ENCODE measurements at regions not wholly inside any gene's neighbourhood (a gene's known extent, or its start where the extent isn't known, plus 50 kb on each side); places are given as distances from the start of the nearest gene placed in this dataset.

- H3K4me1 ChIP-seq (ENCODE audit: control insufficient read depth in 1 of 2, insufficient read depth in 2 of 2, low read length in 2 of 2), result peaks cover 0 to 5% of the 10 kb centered on the region in 2 donors
- H3K4me2 ChIP-seq (replicated peaks; ENCODE audit: extremely low read depth, low read length, poor library complexity, severe bottlenecking), result no peak overlapping the region
- TF ChIP-seq CTCF (IDR thresholded peaks at IDR 0.05), result no peak
- H3K9ac ChIP-seq (ENCODE audit: insufficient read depth, low read length, poor library complexity, severe bottlenecking), result no peak overlapping the region
- Mint-ChIP-seq H3K36me3 (no peaks in the 10 kb centered on the region), H3K27ac (no peak overlapping the region), H3K9me3 (peaks cover 0 to 4% (median 0%) of the 10 kb centered on the region in 7 donors), H3K27me3 (ENCODE audit: low read depth in 3 of 3) (peaks cover 18 to 43% (median 19%) of the 10 kb centered on the region in 3 donors), H3K4me1 (no peaks in the 10 kb centered on the region), H3K4me3 (peak overlapping the region in 1 of 2 donors; percentile 35)
- WGBS (ENCODE audit: insufficient coverage), result 100% methylated on average over 2 of the region's 7 CpGs
- H3K27me3 ChIP-seq (ENCODE audit: control insufficient read depth in 2 of 2, insufficient read depth in 2 of 2, low read length in 2 of 2), result peaks cover 9 to 15% of the 10 kb centered on the region in 2 donors
- H3K79me2 ChIP-seq (ENCODE audit: insufficient read depth, low read length), result no peaks in the 10 kb centered on the region
- H2AFZ ChIP-seq (ENCODE audit: insufficient read depth, low read depth, low read length, poor library complexity, severe bottlenecking), result no peak overlapping the region
- no peaks in the 10 kb centered on the region for H3K9me3 ChIP-seq (replicated peaks in 1 of 2; ENCODE audit: control insufficient read depth in 1 of 2, insufficient read depth in 1 of 2, low read length in 2 of 2)
- no peaks in the 10 kb centered on the region for H3K36me3 ChIP-seq (replicated peaks in 1 of 2; ENCODE audit: control insufficient read depth in 1 of 2, insufficient read depth in 2 of 2, low read length in 2 of 2)
- no peak overlapping the region for H3K27ac ChIP-seq (ENCODE audit: low read depth in 1 of 2, low read length in 2 of 2)
- intact Hi-C loops (cut with micrococcal nuclease), result no loop called here
- no peak for DNase-seq
- H3K4me3 ChIP-seq (replicated peaks in 1 of 3; ENCODE audit: low read depth in 2 of 3, low read length in 3 of 3), result no peak overlapping the region
- no peaks in the 10 kb centered on the region for H4K20me1 ChIP-seq (ENCODE audit: insufficient read depth, low read length)
Observed at GRCh38 chr15:39270934-39271333, 309.9 kb upstream of the THBS1 start.

GRCh38 chr15:39272901-39273300 is 308.0 kb upstream of the THBS1 start:
- no peaks in the 10 kb centered on the region for H3K79me2 ChIP-seq (ENCODE audit: insufficient read depth, low read length)
- Mint-ChIP-seq H3K4me1 (no peaks in the 10 kb centered on the region), H3K9me3 (peaks cover 0 to 4% (median 0%) of the 10 kb centered on the region in 7 donors), H3K27me3 (ENCODE audit: low read depth in 3 of 3) (peaks cover 16 to 39% (median 16%) of the 10 kb centered on the region in 3 donors), H3K4me3 (no peak overlapping the region), H3K27ac (no peak overlapping the region), H3K36me3 (no peaks in the 10 kb centered on the region)
- no peaks in the 10 kb centered on the region for H3K36me3 ChIP-seq (replicated peaks in 1 of 2; ENCODE audit: control insufficient read depth in 1 of 2, insufficient read depth in 2 of 2, low read length in 2 of 2)
- H3K9me3 ChIP-seq (replicated peaks in 1 of 2; ENCODE audit: control insufficient read depth in 1 of 2, insufficient read depth in 1 of 2, low read length in 2 of 2), result no peaks in the 10 kb centered on the region
- no peak overlapping the region for H3K4me2 ChIP-seq (replicated peaks; ENCODE audit: extremely low read depth, low read length, poor library complexity, severe bottlenecking)
- H3K27ac ChIP-seq (ENCODE audit: low read depth in 1 of 2, low read length in 2 of 2), result no peak overlapping the region
- no peak overlapping the region for H2AFZ ChIP-seq (ENCODE audit: insufficient read depth, low read depth, low read length, poor library complexity, severe bottlenecking)
- no peak for DNase-seq
- TF ChIP-seq CTCF (IDR thresholded peaks at IDR 0.05), result no peak
- H4K20me1 ChIP-seq (ENCODE audit: insufficient read depth, low read length), result no peaks in the 10 kb centered on the region
- no peak overlapping the region for H3K4me3 ChIP-seq (replicated peaks in 1 of 3; ENCODE audit: low read depth in 2 of 3, low read length in 3 of 3)
- no peak overlapping the region for H3K9ac ChIP-seq (ENCODE audit: insufficient read depth, low read length, poor library complexity, severe bottlenecking)
- intact Hi-C loops (cut with micrococcal nuclease), result no loop called here
- H3K4me1 ChIP-seq (ENCODE audit: control insufficient read depth in 1 of 2, insufficient read depth in 2 of 2, low read length in 2 of 2), result peaks cover 0 to under 1% of the 10 kb centered on the region in 2 donors
- peaks cover 6 to 9% of the 10 kb centered on the region in 2 donors for H3K27me3 ChIP-seq (ENCODE audit: control insufficient read depth in 2 of 2, insufficient read depth in 2 of 2, low read length in 2 of 2)
- WGBS (ENCODE audit: insufficient coverage), result no CpG with 5 or more reads among the region's 2 CpGs
